CMK (cell line): ENCODE measurements at regions not wholly inside any gene's neighbourhood (a gene's known extent, or its start where the extent isn't known, plus 50 kb on each side); places are given as distances from the start of the nearest gene placed in this dataset.
A peak's percentile ranks its signal among the peaks of the same experiment; 100 is the strongest.

ENCODE experiments used
- DNase-seq: peaks from one replicate; pipeline ENCODE4 v3.0.0-alpha.2; 2010; ENCODE audit warnings: low read depth

GRCh38 chr6:156189714-156190113 lies 587.5 kb upstream of the ARID1B start:
- no peak for DNase-seq

GRCh38 chr6:156189195-156189594 lies 588.0 kb upstream of the ARID1B start:
- no peak for DNase-seq

- DNase-seq, result no peak
Observed at GRCh38 chr6:156185113-156185512, 592.1 kb upstream of the ARID1B start.

GRCh38 chr6:156183678-156184077 lies 593.5 kb upstream of the ARID1B start:
- no peak for DNase-seq

GRCh38 chr6:156182356-156182755 lies 594.8 kb upstream of the ARID1B start:
- DNase-seq, result no peak

- no peak for DNase-seq
Observed at GRCh38 chr6:156181506-156181905, 595.7 kb upstream of the ARID1B start.

GRCh38 chr6:156175971-156176421 lies 601.2 kb upstream of the ARID1B start:
- no peak for DNase-seq

GRCh38 chr6:156175433-156175832 lies 601.7 kb upstream of the ARID1B start:
- no peak for DNase-seq

- no peak for DNase-seq
Observed at GRCh38 chr6:156174031-156174890, 602.9 kb upstream of the ARID1B start.

GRCh38 chr6:156169371-156169770 lies 607.8 kb upstream of the ARID1B start:
- DNase-seq, result no peak

GRCh38 chr6:156167625-156168071 lies 609.5 kb upstream of the ARID1B start:
- no peak for DNase-seq

- DNase-seq, result no peak
Observed at GRCh38 chr6:156167016-156167624, 610.1 kb upstream of the ARID1B start.

GRCh38 chr6:156166093-156166492 lies 611.1 kb upstream of the ARID1B start:
- no peak for DNase-seq

- DNase-seq, result no peak
Observed at GRCh38 chr6:156164701-156165452, 612.3 kb upstream of the ARID1B start.

- no peak for DNase-seq
Observed at GRCh38 chr6:156163311-156163710, 613.9 kb upstream of the ARID1B start.

GRCh38 chr6:156161471-156161870 lies 615.7 kb upstream of the ARID1B start:
- DNase-seq, result no peak

- peak; percentile 55 for DNase-seq
Observed at GRCh38 chr6:156160795-156161165, 616.4 kb upstream of the ARID1B start.

GRCh38 chr6:156160007-156160794 lies 617.0 kb upstream of the ARID1B start:
- no peak for DNase-seq

GRCh38 chr6:156154896-156155295 lies 622.3 kb upstream of the ARID1B start:
- DNase-seq, result no peak

GRCh38 chr6:156150391-156150790 lies 626.8 kb upstream of the ARID1B start:
- DNase-seq, result no peak

GRCh38 chr6:156146891-156147290 lies 630.3 kb upstream of the ARID1B start:
- DNase-seq, result no peak
